Ishikawa (cell line): ENCODE measurements at regions not wholly inside any gene's neighbourhood (a gene's known extent, or its start where the extent isn't known, plus 50 kb on each side); places are given as distances from the start of the nearest gene placed in this dataset.

Experiments used
- CEBPB ChIP-seq: IDR thresholded peaks from 2 replicates; pipeline ENCODE4 v1.6.1; 2012
- CREB1 ChIP-seq: IDR thresholded peaks from 2 replicates; pipeline ENCODE4 v1.6.1; 2012; ENCODE audit warnings: low read depth
- EGR1 ChIP-seq: IDR thresholded peaks from 2 replicates; pipeline ENCODE4 v1.6.1; 2012
- EP300 ChIP-seq: IDR thresholded peaks from 2 replicates; pipeline ENCODE4 v1.6.1; 2012; ENCODE audit warnings: borderline replicate concordance
- FOXM1 ChIP-seq: IDR thresholded peaks from 2 replicates; pipeline ENCODE4 v1.6.1; 2012; ENCODE audit warnings: low read depth, borderline replicate concordance
- MAX ChIP-seq: IDR thresholded peaks from 2 replicates; pipeline ENCODE4 v1.6.1; 2012
- NFIC ChIP-seq: IDR thresholded peaks from 2 replicates; pipeline ENCODE4 v1.6.1; 2012
- RAD21 ChIP-seq: IDR thresholded peaks from 2 replicates; pipeline ENCODE4 v1.6.1; 2012; ENCODE audit warnings: low read depth
- TAF1 ChIP-seq: IDR thresholded peaks from 2 replicates; pipeline ENCODE4 v1.6.1; 2012; ENCODE audit warnings: low read depth, mild to moderate bottlenecking
- TCF12 ChIP-seq: IDR thresholded peaks from 2 replicates; pipeline ENCODE4 v1.6.1; 2012; ENCODE audit warnings: low read depth
- TEAD4 ChIP-seq: IDR thresholded peaks from 2 replicates; pipeline ENCODE4 v1.6.1; 2012
- USF1 ChIP-seq: IDR thresholded peaks from 2 replicates; pipeline ENCODE4 v1.6.1; 2012
- YY1 ChIP-seq: IDR thresholded peaks from 2 replicates; pipeline ENCODE4 v1.6.1; 2012; ENCODE audit warnings: low read depth
- ZBTB7A ChIP-seq: IDR thresholded peaks from 2 replicates; pipeline ENCODE4 v1.6.1; 2012; ENCODE audit warnings: low read depth
- TF ChIP-seq, protein P1 (sequence below): IDR thresholded peaks from 2 replicates; pipeline ENCODE4 v1.6.1; 2012; ENCODE audit warnings: low read depth, mild to moderate bottlenecking

GRCh38 chr12:34386016-34386415 is 363.7 kb downstream of the ALG10 start:
- TF ChIP-seq YY1: no peak
- no peak for TF ChIP-seq RAD21
- TF ChIP-seq TEAD4: no peak
- no peak for TF ChIP-seq ZBTB7A
- TF ChIP-seq TCF12: no peak
- no peak for TF ChIP-seq FOXM1
- TF ChIP-seq TAF1: no peak
- TF ChIP-seq NFIC: no peak
- no peak for TF ChIP-seq EGR1
- no peak for TF ChIP-seq EP300
- no peak for TF ChIP-seq CEBPB
- TF ChIP-seq CREB1: no peak
- TF ChIP-seq, protein P1, sequence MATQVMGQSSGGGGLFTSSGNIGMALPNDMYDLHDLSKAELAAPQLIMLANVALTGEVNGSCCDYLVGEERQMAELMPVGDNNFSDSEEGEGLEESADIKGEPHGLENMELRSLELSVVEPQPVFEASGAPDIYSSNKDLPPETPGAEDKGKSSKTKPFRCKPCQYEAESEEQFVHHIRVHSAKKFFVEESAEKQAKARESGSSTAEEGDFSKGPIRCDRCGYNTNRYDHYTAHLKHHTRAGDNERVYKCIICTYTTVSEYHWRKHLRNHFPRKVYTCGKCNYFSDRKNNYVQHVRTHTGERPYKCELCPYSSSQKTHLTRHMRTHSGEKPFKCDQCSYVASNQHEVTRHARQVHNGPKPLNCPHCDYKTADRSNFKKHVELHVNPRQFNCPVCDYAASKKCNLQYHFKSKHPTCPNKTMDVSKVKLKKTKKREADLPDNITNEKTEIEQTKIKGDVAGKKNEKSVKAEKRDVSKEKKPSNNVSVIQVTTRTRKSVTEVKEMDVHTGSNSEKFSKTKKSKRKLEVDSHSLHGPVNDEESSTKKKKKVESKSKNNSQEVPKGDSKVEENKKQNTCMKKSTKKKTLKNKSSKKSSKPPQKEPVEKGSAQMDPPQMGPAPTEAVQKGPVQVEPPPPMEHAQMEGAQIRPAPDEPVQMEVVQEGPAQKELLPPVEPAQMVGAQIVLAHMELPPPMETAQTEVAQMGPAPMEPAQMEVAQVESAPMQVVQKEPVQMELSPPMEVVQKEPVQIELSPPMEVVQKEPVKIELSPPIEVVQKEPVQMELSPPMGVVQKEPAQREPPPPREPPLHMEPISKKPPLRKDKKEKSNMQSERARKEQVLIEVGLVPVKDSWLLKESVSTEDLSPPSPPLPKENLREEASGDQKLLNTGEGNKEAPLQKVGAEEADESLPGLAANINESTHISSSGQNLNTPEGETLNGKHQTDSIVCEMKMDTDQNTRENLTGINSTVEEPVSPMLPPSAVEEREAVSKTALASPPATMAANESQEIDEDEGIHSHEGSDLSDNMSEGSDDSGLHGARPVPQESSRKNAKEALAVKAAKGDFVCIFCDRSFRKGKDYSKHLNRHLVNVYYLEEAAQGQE: no peak
- TF ChIP-seq USF1: no peak

- TF ChIP-seq USF1 (no peak), CEBPB (no peak), EGR1 (no peak), TCF12 (no peak), NFIC (no peak), MAX (no peak), CREB1 (no peak), ZBTB7A (no peak), YY1 (no peak), RAD21 (no peak), EP300 (no peak), TEAD4 (no peak), FOXM1 (no peak)
- TF ChIP-seq, protein P1: no peak
These were observed 364.4 kb downstream of the ALG10 start for GRCh38 chr12:34386621-34387255.

DNA sequence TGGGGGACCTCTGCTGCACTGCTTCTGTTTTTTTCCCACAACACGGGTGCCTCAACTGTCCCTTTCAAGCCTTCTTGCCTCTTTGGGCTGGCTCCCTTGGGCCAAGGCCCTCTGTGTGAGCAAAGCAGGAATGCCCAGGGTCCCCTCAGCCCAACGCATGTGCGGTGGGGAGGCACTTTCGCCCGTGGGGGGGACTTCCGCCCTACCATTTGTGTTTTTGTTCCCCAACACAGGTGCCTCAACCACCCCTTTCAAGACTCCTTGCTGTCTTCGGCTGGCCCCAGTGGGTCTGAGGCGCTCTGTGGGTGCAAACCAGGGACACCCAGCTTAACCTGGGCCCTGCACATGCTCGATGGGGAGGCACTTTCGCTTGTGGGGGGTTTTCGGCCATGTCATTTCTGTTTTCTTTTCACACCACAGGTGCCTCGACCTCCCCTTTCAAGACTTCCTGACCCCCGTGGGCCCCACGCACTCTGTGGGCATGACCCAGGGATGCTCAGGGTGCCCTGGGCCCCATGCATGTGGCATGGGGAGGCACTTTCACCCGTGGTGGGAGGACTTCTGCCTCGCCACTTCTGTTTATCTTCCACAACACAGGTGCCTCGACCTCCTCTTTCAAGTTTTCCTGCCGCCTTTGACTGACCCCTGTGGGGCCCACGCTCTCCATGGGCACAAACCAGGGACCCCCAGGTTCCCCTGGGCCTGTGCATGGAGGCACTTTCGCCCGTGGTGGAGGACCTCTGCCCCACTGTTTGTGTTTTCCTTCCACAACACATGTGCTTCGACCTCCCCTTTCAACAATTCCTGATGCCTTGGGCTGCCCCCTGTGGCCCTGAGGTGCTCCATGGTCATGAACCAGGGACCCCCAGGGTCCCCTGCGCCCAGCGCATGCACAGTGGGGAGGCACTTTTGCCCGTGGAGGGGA is 365.7 kb downstream of the ALG10 start:
- TF ChIP-seq MAX (no peak), TCF12 (no peak), YY1 (no peak), TAF1 (no peak), CREB1 (no peak), NFIC (no peak), CEBPB (no peak), RAD21 (no peak), TEAD4 (no peak), ZBTB7A (no peak), EGR1 (no peak), EP300 (no peak), FOXM1 (no peak), USF1 (no peak)
- TF ChIP-seq, protein P1: no peak
